ENCODE measurements at regions not wholly inside any gene's neighbourhood (a gene's known extent, or its start where the extent isn't known, plus 50 kb on each side); places are given as distances from the start of the nearest gene placed in this dataset.
"Not testable (repeated sequence)": the region's sequence is repeated elsewhere in the genome, so short reads cannot be mapped to it uniquely, and the experiment has no call there.

DNA sequence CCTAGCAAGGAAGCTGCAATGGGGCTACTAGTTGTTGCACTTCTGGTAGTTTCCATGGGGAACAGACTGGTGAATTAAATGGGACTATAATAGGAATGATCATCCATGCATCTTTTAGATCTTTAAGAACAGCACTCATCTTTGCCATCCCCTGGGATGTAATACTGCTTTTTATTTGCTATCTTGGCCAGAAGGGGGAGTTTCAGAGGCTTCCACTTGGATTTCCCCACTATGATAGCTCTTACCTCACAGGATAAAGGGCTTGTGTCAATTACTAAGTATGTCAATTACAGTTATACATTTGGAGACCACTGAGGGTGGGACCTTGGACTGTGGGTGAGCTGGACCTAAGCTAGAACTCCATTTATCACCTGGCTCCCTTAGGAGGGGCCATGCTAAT is 61.8 kb downstream of the PROP1 start:
- H2AK5ac ChIP-seq (ENCODE audit: insufficient read length, low read length); H2BK12ac ChIP-seq (ENCODE audit: insufficient read length, low read depth, low read length); H3K27ac Mint-ChIP-seq; H2AFZ ChIP-seq (ENCODE audit: low read length); H3K23ac ChIP-seq (ENCODE audit: insufficient read length, low read depth, low read length); H4K91ac ChIP-seq (ENCODE audit: insufficient read length, low read depth, low read length); H4K5ac ChIP-seq (ENCODE audit: insufficient read length, low read depth, low read length); H3K79me1 ChIP-seq (ENCODE audit: insufficient read depth, low read depth, low read length, poor library complexity, severe bottlenecking); H2BK120ac ChIP-seq (ENCODE audit: low read depth, low read length, poor library complexity, severe bottlenecking); H3K36me3 Mint-ChIP-seq (ENCODE audit: insufficient read depth in 1 of 3, low read depth in 3 of 3); H3K9me3 Mint-ChIP-seq; H3K9me3 ChIP-seq (ENCODE audit: control insufficient read depth, low read depth, low read length); H2BK5ac ChIP-seq (ENCODE audit: insufficient read length, low read length); DNase-seq; H3K4me2 ChIP-seq (ENCODE audit: insufficient read depth, insufficient read length, low read length); H3K18ac ChIP-seq (ENCODE audit: insufficient read length, low read depth, low read length); H3K4ac ChIP-seq (ENCODE audit: low read depth, low read length); H3K56ac ChIP-seq (ENCODE audit: insufficient read length, low read depth, low read length); H3K9ac ChIP-seq (ENCODE audit: extremely low read depth, insufficient read length, low read length); H3K23me2 ChIP-seq (ENCODE audit: insufficient read length, low read depth, low read length, poor library complexity, severe bottlenecking); H3K27me3 ChIP-seq (ENCODE audit: insufficient read depth, low read length); H3K79me2 ChIP-seq (ENCODE audit: insufficient read depth, low read length); H3K14ac ChIP-seq (ENCODE audit: insufficient read depth, low read length); H3K4me1 ChIP-seq (ENCODE audit: insufficient read depth, low read length); H3K4me3 Mint-ChIP-seq; H4K20me1 ChIP-seq (ENCODE audit: control insufficient read depth, insufficient read depth, insufficient read length); H2BK15ac ChIP-seq (ENCODE audit: low read depth, low read length); H2BK20ac ChIP-seq (ENCODE audit: low read depth, low read length, poor library complexity, severe bottlenecking); H3K27me3 Mint-ChIP-seq (ENCODE audit: low read depth); H3T11ph ChIP-seq (ENCODE audit: low read length); H4K8ac ChIP-seq (replicated peaks; ENCODE audit: insufficient read length, low read depth, low read length); H3K27ac ChIP-seq (ENCODE audit: insufficient read length, low read depth, low read length): not testable (repeated sequence)
- TF ChIP-seq, protein P1, sequence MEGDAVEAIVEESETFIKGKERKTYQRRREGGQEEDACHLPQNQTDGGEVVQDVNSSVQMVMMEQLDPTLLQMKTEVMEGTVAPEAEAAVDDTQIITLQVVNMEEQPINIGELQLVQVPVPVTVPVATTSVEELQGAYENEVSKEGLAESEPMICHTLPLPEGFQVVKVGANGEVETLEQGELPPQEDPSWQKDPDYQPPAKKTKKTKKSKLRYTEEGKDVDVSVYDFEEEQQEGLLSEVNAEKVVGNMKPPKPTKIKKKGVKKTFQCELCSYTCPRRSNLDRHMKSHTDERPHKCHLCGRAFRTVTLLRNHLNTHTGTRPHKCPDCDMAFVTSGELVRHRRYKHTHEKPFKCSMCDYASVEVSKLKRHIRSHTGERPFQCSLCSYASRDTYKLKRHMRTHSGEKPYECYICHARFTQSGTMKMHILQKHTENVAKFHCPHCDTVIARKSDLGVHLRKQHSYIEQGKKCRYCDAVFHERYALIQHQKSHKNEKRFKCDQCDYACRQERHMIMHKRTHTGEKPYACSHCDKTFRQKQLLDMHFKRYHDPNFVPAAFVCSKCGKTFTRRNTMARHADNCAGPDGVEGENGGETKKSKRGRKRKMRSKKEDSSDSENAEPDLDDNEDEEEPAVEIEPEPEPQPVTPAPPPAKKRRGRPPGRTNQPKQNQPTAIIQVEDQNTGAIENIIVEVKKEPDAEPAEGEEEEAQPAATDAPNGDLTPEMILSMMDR (conservative IDR thresholded peaks at IDR 0.05) = peak; percentile 48; the same call in 2 of the 3 replicates
- H3K4me1 Mint-ChIP-seq = peaks cover 12 to 14% of the 10 kb centered on the region in 2 experiments

DNA sequence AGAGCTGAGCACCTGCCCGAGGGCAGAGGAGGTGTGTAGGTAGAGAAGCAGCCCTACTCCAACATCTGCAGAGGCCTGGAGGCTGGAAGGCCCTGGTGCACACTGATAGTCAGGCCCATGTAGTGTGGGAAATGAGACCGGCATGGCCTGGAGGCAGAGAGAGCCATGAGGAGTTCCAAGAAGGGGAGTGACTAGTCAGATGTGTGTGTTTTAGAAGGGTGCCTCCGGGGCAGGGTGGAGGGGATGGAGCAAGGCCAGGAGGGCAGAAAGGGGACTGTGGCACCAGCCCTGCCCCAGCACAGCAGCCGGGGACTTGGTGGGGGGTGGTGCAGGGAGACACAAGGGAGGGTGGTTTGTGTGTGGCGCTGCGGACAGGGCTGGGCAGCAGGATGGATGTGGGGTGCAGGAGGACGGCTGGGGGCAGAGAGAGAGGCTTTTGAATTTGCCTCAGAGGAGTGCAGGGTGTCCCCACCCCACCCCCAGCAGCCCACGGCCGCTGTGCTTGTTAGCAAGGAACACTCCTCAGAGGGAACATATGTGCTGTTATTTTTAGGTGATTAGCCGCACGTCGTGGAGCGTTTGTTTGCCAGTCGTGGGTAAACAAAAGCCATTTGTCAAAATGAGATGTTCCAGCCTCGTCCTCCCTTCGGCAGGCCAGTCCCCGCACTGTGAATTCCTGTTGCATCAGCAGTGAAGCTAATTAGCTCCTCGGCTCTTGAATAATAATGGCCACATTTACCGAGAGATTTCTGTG is 65.6 kb downstream of the PROP1 start:
- not testable (repeated sequence) for H3K4ac ChIP-seq (ENCODE audit: low read depth, low read length); H4K91ac ChIP-seq (ENCODE audit: insufficient read length, low read depth, low read length); H2BK12ac ChIP-seq (ENCODE audit: insufficient read length, low read depth, low read length); DNase-seq; H3K4me1 ChIP-seq (ENCODE audit: insufficient read depth, low read length); H4K5ac ChIP-seq (ENCODE audit: insufficient read length, low read depth, low read length); H3K4me3 Mint-ChIP-seq; H2BK20ac ChIP-seq (ENCODE audit: low read depth, low read length, poor library complexity, severe bottlenecking); H3K79me2 ChIP-seq (ENCODE audit: insufficient read depth, low read length); H2AK5ac ChIP-seq (ENCODE audit: insufficient read length, low read length); H3K18ac ChIP-seq (ENCODE audit: insufficient read length, low read depth, low read length); H2BK5ac ChIP-seq (ENCODE audit: insufficient read length, low read length); H4K8ac ChIP-seq (replicated peaks; ENCODE audit: insufficient read length, low read depth, low read length); H3K27me3 Mint-ChIP-seq (ENCODE audit: low read depth); H3K4me1 Mint-ChIP-seq; H2BK15ac ChIP-seq (ENCODE audit: low read depth, low read length); H3K79me1 ChIP-seq (ENCODE audit: insufficient read depth, low read depth, low read length, poor library complexity, severe bottlenecking); H3K23ac ChIP-seq (ENCODE audit: insufficient read length, low read depth, low read length); H3K27me3 ChIP-seq (ENCODE audit: insufficient read depth, low read length); H3T11ph ChIP-seq (ENCODE audit: low read length); H3K4me2 ChIP-seq (ENCODE audit: insufficient read depth, insufficient read length, low read length); H3K36me3 Mint-ChIP-seq (ENCODE audit: insufficient read depth in 1 of 3, low read depth in 3 of 3); H2AFZ ChIP-seq (ENCODE audit: low read length); H3K9me3 ChIP-seq (ENCODE audit: control insufficient read depth, low read depth, low read length); H3K27ac ChIP-seq (ENCODE audit: insufficient read length, low read depth, low read length); H2BK120ac ChIP-seq (ENCODE audit: low read depth, low read length, poor library complexity, severe bottlenecking); H3K14ac ChIP-seq (ENCODE audit: insufficient read depth, low read length); H3K56ac ChIP-seq (ENCODE audit: insufficient read length, low read depth, low read length); H3K23me2 ChIP-seq (ENCODE audit: insufficient read length, low read depth, low read length, poor library complexity, severe bottlenecking); H4K20me1 ChIP-seq (ENCODE audit: control insufficient read depth, insufficient read depth, insufficient read length); H3K9me3 Mint-ChIP-seq; H3K9ac ChIP-seq (ENCODE audit: extremely low read depth, insufficient read length, low read length)
- H3K27ac Mint-ChIP-seq = peak overlapping the region in 1 of 3 experiments; percentile 61; a peak in 1 of 7 replicates
- WGBS (ENCODE audit: extremely low coverage, insufficient read length, low lambda C conversion rate) = no CpG with 5 or more reads among the region's 19 CpGs
